ENCODE measurements at regions not wholly inside any gene's neighbourhood (a gene's known extent, or its start where the extent isn't known, plus 50 kb on each side); places are given as distances from the start of the nearest gene placed in this dataset.

DNA sequence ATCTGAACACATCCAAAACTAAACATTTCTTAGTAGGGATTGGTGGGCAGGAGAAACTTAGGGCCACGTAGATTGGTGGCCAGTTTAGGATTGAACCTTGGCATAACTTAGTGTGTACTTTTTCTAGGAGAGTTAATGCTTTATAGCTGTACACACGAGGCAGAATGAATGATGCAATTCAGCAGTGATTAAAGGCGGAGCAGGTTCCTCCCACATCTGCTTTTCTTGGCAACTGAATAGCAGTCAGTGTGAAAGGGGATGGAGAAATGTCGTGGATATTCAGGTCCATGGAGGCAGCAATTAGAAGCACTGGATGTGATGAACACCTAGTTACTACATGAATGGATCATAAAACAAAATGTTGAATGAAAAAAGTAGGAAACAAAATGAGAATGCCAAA lies 493.8 kb downstream of the FUT8 start:
- TF ChIP-seq BACH2 (CRISPR knock-in tag; IDR thresholded peaks at IDR 0.05; ENCODE audit: borderline replicate concordance) (no peak), RARB (CRISPR knock-in tag; IDR thresholded peaks at IDR 0.05) (no peak), ZC3H10 (CRISPR knock-in tag; IDR thresholded peaks at IDR 0.05) (no peak), PPARA (CRISPR knock-in tag; IDR thresholded peaks at IDR 0.05; ENCODE audit: borderline replicate concordance) (no peak), ISL1 (CRISPR knock-in tag; IDR thresholded peaks at IDR 0.05) (no peak), TCF4 (CRISPR knock-in tag; IDR thresholded peaks at IDR 0.05; ENCODE audit: borderline replicate concordance) (no peak), OSR1 (CRISPR knock-in tag; IDR thresholded peaks at IDR 0.05) (no peak), ZFP3 (CRISPR knock-in tag; IDR thresholded peaks at IDR 0.05) (no peak), ZNF8 (CRISPR knock-in tag; IDR thresholded peaks at IDR 0.05) (no peak), SNAI2 (CRISPR knock-in tag; IDR thresholded peaks at IDR 0.05) (no peak)
- TF ChIP-seq, protein P1, sequence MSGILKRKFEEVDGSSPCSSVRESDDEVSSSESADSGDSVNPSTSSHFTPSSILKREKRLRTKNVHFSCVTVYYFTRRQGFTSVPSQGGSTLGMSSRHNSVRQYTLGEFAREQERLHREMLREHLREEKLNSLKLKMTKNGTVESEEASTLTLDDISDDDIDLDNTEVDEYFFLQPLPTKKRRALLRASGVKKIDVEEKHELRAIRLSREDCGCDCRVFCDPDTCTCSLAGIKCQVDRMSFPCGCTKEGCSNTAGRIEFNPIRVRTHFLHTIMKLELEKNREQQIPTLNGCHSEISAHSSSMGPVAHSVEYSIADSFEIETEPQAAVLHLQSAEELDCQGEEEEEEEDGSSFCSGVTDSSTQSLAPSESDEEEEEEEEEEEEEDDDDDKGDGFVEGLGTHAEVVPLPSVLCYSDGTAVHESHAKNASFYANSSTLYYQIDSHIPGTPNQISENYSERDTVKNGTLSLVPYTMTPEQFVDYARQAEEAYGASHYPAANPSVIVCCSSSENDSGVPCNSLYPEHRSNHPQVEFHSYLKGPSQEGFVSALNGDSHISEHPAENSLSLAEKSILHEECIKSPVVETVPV (CRISPR knock-in tag; IDR thresholded peaks at IDR 0.05) = no peak
- ATAC-seq = no peak

DNA sequence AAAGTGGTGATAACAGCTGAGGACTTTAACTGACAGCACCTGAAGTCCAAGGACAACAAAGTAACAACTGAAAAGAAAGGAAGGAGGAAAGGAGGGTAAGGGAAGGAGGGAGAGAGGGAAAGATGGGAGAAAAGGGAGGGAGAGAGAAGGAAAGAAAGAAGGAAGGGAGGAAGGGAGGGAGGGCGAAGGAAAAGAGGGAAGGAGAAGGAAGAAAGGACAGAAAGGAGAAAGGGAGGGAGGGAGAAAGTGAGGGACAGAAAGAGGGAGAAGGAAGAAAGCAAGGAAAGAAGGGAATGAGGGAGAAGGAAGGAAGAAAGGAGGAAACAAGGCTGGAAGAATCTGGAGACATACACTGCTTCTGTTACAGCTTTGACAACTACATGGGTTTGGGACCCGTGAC lies 494.4 kb downstream of the FUT8 start:
- TF ChIP-seq BACH2 (CRISPR knock-in tag; IDR thresholded peaks at IDR 0.05; ENCODE audit: borderline replicate concordance) = no peak
- TF ChIP-seq, protein P2, sequence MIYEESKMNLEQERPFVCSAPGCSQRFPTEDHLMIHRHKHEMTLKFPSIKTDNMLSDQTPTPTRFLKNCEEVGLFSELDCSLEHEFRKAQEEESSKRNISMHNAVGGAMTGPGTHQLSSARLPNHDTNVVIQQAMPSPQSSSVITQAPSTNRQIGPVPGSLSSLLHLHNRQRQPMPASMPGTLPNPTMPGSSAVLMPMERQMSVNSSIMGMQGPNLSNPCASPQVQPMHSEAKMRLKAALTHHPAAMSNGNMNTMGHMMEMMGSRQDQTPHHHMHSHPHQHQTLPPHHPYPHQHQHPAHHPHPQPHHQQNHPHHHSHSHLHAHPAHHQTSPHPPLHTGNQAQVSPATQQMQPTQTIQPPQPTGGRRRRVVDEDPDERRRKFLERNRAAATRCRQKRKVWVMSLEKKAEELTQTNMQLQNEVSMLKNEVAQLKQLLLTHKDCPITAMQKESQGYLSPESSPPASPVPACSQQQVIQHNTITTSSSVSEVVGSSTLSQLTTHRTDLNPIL (CRISPR knock-in tag; IDR thresholded peaks at IDR 0.05; ENCODE audit: low read depth) = no peak
- no peak for TF ChIP-seq SNAI2 (CRISPR knock-in tag; IDR thresholded peaks at IDR 0.05)
- TF ChIP-seq ZFP30 (CRISPR knock-in tag; IDR thresholded peaks at IDR 0.05) = no peak
- no peak for TF ChIP-seq ISL1 (CRISPR knock-in tag; IDR thresholded peaks at IDR 0.05)
- TF ChIP-seq TOX (CRISPR knock-in tag; IDR thresholded peaks at IDR 0.05; ENCODE audit: borderline replicate concordance) = no peak
- TF ChIP-seq, protein P1 (CRISPR knock-in tag; IDR thresholded peaks at IDR 0.05) = no peak
- TF ChIP-seq ZC3H10 (CRISPR knock-in tag; IDR thresholded peaks at IDR 0.05) = no peak
- no peak for TF ChIP-seq RARB (CRISPR knock-in tag; IDR thresholded peaks at IDR 0.05)
- no peak for ATAC-seq

DNA sequence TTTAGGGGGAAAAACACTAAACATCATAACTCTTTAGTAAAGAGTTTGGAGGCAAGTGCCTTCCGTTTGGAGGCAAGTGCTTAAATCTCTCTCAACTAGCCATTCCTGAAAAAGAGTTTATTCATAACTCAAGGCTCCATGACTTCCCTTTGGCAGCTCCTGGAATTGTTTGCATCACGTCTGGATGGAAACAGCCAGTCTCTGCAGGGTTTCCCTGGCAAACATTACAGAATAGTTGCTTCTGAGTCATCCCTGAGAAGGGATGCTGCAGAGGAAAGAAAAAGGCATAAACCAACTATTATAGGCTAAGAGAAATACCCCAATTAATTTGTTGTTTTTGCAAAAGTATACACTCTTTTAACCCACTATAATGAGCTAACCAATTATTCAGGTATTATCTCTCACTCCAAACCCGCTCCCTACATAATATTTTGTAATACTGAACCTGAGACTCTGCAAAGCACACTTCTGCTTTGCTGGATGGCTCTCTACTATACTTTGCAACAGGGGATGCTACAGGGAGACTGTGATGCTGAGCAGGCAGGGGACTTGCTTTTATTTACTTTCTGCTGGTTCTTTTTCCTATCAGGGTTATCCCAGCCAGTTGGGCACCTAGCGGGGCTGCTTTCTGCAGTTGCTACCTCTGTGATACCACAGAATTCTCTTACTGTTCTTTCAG lies 497.7 kb downstream of the FUT8 start:
- no peak for ATAC-seq
- TF ChIP-seq ZNF8 (CRISPR knock-in tag; IDR thresholded peaks at IDR 0.05) (no peak), ISL1 (CRISPR knock-in tag; IDR thresholded peaks at IDR 0.05) (no peak), TOX (CRISPR knock-in tag; IDR thresholded peaks at IDR 0.05; ENCODE audit: borderline replicate concordance) (no peak), RARB (CRISPR knock-in tag; IDR thresholded peaks at IDR 0.05) (no peak), ZFP3 (CRISPR knock-in tag; IDR thresholded peaks at IDR 0.05) (no peak), ZC3H10 (CRISPR knock-in tag; IDR thresholded peaks at IDR 0.05) (no peak), BACH2 (CRISPR knock-in tag; IDR thresholded peaks at IDR 0.05; ENCODE audit: borderline replicate concordance) (no peak), ZNF70 (CRISPR knock-in tag; IDR thresholded peaks at IDR 0.05) (no peak), ZFP30 (CRISPR knock-in tag; IDR thresholded peaks at IDR 0.05) (no peak), ARNTL (CRISPR knock-in tag; IDR thresholded peaks at IDR 0.05; ENCODE audit: borderline replicate concordance, low read depth) (no peak), TCF4 (CRISPR knock-in tag; IDR thresholded peaks at IDR 0.05; ENCODE audit: borderline replicate concordance) (no peak), OSR1 (CRISPR knock-in tag; IDR thresholded peaks at IDR 0.05) (no peak), ESRRG (CRISPR knock-in tag; IDR thresholded peaks at IDR 0.05) (no peak), PPARA (CRISPR knock-in tag; IDR thresholded peaks at IDR 0.05; ENCODE audit: borderline replicate concordance) (no peak), CSDC2 (CRISPR knock-in tag; IDR thresholded peaks at IDR 0.05) (no peak), SNAI2 (CRISPR knock-in tag; IDR thresholded peaks at IDR 0.05) (no peak)
- TF ChIP-seq, protein P2 (CRISPR knock-in tag; IDR thresholded peaks at IDR 0.05; ENCODE audit: low read depth) = no peak
- TF ChIP-seq, protein P3, sequence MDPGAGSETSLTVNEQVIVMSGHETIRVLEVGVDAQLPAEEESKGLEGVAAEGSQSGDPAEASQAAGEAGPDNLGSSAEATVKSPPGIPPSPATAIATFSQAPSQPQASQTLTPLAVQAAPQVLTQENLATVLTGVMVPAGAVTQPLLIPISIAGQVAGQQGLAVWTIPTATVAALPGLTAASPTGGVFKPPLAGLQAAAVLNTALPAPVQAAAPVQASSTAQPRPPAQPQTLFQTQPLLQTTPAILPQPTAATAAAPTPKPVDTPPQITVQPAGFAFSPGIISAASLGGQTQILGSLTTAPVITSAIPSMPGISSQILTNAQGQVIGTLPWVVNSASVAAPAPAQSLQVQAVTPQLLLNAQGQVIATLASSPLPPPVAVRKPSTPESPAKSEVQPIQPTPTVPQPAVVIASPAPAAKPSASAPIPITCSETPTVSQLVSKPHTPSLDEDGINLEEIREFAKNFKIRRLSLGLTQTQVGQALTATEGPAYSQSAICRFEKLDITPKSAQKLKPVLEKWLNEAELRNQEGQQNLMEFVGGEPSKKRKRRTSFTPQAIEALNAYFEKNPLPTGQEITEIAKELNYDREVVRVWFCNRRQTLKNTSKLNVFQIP (CRISPR knock-in tag; IDR thresholded peaks at IDR 0.05; ENCODE audit: borderline replicate concordance, low read depth) = no peak
- TF ChIP-seq, protein P1 (CRISPR knock-in tag; IDR thresholded peaks at IDR 0.05) = no peak

Data from SK-N-SH treated with all-trans-retinoic acid at 6 μM for 48 hours (cell line).